Nephron (organoid): ENCODE measurements at regions not wholly inside any gene's neighbourhood (a gene's known extent, or its start where the extent isn't known, plus 50 kb on each side); places are given as distances from the start of the nearest gene placed in this dataset.

Source experiments
- H3K27ac Mint-ChIP-seq, 3 experiments: 2 replicates each; pipeline ENCODE4 v1.8.0; 2020; ENCODE audit warnings: mixed read lengths in 3 of 3, mild to moderate bottlenecking in 2 of 3, moderate library complexity in 1 of 3
- H3K27me3 Mint-ChIP-seq: 2 replicates; pipeline ENCODE4 v1.8.0; 2021; ENCODE audit warnings: low read depth, mild to moderate bottlenecking, moderate library complexity, mixed read lengths
- H3K36me3 Mint-ChIP-seq: 2 replicates; pipeline ENCODE4 v1.8.0; 2020; ENCODE audit warnings: low read depth, mixed read lengths
- H3K4me1 Mint-ChIP-seq: 2 replicates; pipeline ENCODE4 v1.8.0; 2020; ENCODE audit warnings: mixed read lengths
- H3K4me3 Mint-ChIP-seq, 3 experiments: 2 replicates each; pipeline ENCODE4 v1.8.0; 2020; ENCODE audit warnings: mild to moderate bottlenecking in 3 of 3, mixed read lengths in 3 of 3, moderate library complexity in 2 of 3
- H3K9me3 Mint-ChIP-seq: 2 replicates; pipeline ENCODE4 v1.8.0; 2020; ENCODE audit warnings: mixed read lengths
- TF ChIP-seq, protein P1 (sequence below), 3 experiments: fragments of 200-600 bp; sonication (generic); IDR thresholded peaks; one replicate each; pipeline ENCODE4 v1.5.0; 2021; ENCODE audit warnings: antibody characterized with exemption in 3 of 3; ENCODE audit not compliant: unreplicated experiment in 3 of 3

- no peaks in the 10 kb centered on the region for H3K27me3 Mint-ChIP-seq
- H3K36me3 Mint-ChIP-seq = peaks cover 4% of the 10 kb centered on the region
- peaks cover 26% of the 10 kb centered on the region for H3K9me3 Mint-ChIP-seq
- TF ChIP-seq, protein P1, sequence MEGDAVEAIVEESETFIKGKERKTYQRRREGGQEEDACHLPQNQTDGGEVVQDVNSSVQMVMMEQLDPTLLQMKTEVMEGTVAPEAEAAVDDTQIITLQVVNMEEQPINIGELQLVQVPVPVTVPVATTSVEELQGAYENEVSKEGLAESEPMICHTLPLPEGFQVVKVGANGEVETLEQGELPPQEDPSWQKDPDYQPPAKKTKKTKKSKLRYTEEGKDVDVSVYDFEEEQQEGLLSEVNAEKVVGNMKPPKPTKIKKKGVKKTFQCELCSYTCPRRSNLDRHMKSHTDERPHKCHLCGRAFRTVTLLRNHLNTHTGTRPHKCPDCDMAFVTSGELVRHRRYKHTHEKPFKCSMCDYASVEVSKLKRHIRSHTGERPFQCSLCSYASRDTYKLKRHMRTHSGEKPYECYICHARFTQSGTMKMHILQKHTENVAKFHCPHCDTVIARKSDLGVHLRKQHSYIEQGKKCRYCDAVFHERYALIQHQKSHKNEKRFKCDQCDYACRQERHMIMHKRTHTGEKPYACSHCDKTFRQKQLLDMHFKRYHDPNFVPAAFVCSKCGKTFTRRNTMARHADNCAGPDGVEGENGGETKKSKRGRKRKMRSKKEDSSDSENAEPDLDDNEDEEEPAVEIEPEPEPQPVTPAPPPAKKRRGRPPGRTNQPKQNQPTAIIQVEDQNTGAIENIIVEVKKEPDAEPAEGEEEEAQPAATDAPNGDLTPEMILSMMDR (IDR thresholded peaks at IDR 0.05; ENCODE audit: unreplicated experiment in 3 of 3) = no peak
- H3K4me3 Mint-ChIP-seq = no peak overlapping the region
- peaks cover 2% of the 10 kb centered on the region for H3K4me1 Mint-ChIP-seq
- H3K27ac Mint-ChIP-seq = no peak overlapping the region
Observed at GRCh38 chr9:78463750-78464149, 166.8 kb downstream of the PSAT1 start.

DNA sequence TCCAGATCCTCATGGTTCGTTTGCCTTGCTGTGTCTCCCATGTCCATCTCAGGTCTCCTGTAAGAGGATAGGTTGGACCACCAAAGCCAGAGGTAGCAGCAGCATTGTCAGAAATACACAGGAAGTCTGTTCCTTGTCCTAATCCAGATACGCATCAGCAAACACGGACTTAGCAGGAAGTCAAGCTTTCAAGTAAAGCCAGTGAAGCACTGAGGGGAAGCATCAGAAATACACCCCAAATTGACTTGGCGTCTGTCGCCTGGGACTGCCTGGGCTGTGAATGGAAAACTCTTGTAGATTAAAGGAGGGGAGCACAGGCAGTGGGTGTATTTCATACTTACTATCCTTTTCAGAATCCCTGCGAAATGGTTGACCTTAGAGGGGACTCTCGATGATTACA lies 171.3 kb downstream of the PSAT1 start:
- no peaks in the 10 kb centered on the region for H3K27me3 Mint-ChIP-seq
- TF ChIP-seq, protein P1 (IDR thresholded peaks at IDR 0.05; ENCODE audit: unreplicated experiment in 3 of 3) = no peak
- H3K4me1 Mint-ChIP-seq = peaks cover 5% of the 10 kb centered on the region
- H3K27ac Mint-ChIP-seq = no peak overlapping the region
- no peaks in the 10 kb centered on the region for H3K9me3 Mint-ChIP-seq
- H3K4me3 Mint-ChIP-seq = no peak overlapping the region
- H3K36me3 Mint-ChIP-seq = no peaks in the 10 kb centered on the region

GRCh38 chr9:78468974-78469576 lies 172.2 kb downstream of the PSAT1 start:
- no peaks in the 10 kb centered on the region for H3K9me3 Mint-ChIP-seq
- no peak overlapping the region for H3K27ac Mint-ChIP-seq
- H3K4me3 Mint-ChIP-seq = no peak overlapping the region
- H3K36me3 Mint-ChIP-seq = no peaks in the 10 kb centered on the region
- no peaks in the 10 kb centered on the region for H3K27me3 Mint-ChIP-seq
- TF ChIP-seq, protein P1 (IDR thresholded peaks at IDR 0.05; ENCODE audit: unreplicated experiment in 3 of 3) = no peak
- peaks cover 5% of the 10 kb centered on the region for H3K4me1 Mint-ChIP-seq

DNA sequence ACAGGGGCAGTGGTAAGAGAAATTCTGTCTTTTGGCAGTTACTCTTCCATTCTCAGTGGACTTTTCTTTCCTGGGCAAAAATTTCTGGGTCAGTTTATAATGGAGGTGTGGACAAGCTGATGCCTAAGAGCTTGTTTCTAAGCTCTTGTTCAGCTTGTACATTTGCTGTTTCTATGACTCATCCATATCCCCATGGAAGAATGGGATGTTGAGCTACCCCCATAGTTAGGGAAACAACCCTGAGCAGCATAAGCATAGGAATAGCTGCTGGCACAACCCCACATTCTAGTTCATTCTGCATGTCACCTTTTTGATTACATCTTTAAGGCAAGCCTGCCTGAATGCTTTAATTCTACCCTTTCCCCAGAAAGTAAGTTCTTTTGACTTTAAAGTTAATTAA lies 173.3 kb downstream of the PSAT1 start:
- Mint-ChIP-seq H3K36me3 (no peaks in the 10 kb centered on the region), H3K27me3 (no peaks in the 10 kb centered on the region), H3K27ac (no peak overlapping the region), H3K9me3 (no peaks in the 10 kb centered on the region), H3K4me1 (peaks cover 5% of the 10 kb centered on the region), H3K4me3 (no peak overlapping the region)
- TF ChIP-seq, protein P1 (IDR thresholded peaks at IDR 0.05; ENCODE audit: unreplicated experiment in 3 of 3) = no peak

DNA sequence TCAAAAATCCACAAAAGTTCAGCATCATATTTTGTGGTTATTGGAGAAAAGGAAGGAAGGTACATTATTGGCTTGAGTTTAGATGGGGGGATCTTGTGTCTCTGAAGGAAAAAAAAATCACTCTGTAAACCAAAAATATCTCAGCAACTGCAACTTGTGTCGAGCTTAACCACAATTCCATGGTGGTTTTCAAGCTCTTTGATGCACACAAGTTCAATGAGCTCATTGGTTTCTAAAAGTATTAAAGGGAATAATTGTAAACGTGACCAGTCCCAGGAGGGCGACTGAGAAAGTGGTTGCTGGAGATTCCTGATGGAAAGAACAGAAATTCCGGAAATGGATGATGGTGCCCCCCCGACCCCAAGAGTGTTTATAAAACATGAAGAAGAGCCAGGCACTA lies 173.8 kb downstream of the PSAT1 start:
- H3K27ac Mint-ChIP-seq = no peak overlapping the region
- no peaks in the 10 kb centered on the region for H3K27me3 Mint-ChIP-seq
- H3K9me3 Mint-ChIP-seq = no peaks in the 10 kb centered on the region
- TF ChIP-seq, protein P1 (IDR thresholded peaks at IDR 0.05; ENCODE audit: unreplicated experiment in 3 of 3) = no peak
- no peaks in the 10 kb centered on the region for H3K36me3 Mint-ChIP-seq
- no peak overlapping the region for H3K4me3 Mint-ChIP-seq
- H3K4me1 Mint-ChIP-seq = peaks cover 5% of the 10 kb centered on the region

GRCh38 chr9:78472111-78472510 lies 175.2 kb downstream of the PSAT1 start:
- no peaks in the 10 kb centered on the region for H3K27me3 Mint-ChIP-seq
- no peaks in the 10 kb centered on the region for H3K36me3 Mint-ChIP-seq
- H3K27ac Mint-ChIP-seq = no peak overlapping the region
- TF ChIP-seq, protein P1 (IDR thresholded peaks at IDR 0.05; ENCODE audit: unreplicated experiment in 3 of 3) = no peak
- peaks cover 5% of the 10 kb centered on the region for H3K4me1 Mint-ChIP-seq
- H3K4me3 Mint-ChIP-seq = no peak overlapping the region
- H3K9me3 Mint-ChIP-seq = no peaks in the 10 kb centered on the region
